HPDE6-E6E7 (cell line): ENCODE measurements at regions not wholly inside any gene's neighbourhood (a gene's known extent, or its start where the extent isn't known, plus 50 kb on each side); places are given as distances from the start of the nearest gene placed in this dataset.

Experiments used
- DNase-seq: peaks from one replicate; pipeline ENCODE4 v3.0.0; 2011; ENCODE audit warnings: missing footprints; ENCODE audit errors: extremely low spot score

DNA sequence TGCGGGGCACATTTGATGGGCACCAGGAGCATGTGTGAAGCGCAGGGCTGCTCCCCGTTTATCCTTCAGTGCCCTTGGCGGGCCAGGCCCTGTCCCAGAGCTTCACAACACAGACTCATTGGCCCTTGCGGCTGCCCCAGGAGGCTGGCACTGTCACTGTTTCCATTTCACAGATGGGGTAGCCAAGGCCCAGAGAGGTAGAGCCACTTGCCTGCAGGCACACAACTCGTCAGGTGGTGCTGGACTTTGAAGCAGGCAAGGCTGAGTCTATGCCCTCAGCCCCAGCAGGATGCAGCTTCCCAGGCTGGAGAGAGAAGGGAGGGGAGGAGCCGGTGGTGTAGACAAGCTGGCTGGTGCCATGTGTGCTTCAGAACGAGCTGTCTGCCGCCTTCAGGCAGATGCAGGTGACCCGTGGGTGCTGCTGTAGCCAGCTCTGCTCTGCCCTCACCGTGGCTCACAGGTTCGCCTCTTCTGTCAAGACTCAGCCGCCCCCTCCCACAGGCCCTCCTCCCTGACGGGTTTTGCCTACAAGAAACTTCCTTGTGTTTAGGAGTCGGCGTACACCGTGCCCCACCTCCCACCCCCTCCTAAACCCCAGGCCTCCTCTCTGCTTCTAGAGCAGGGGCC lies 232.3 kb upstream of the CIBAR2 start:
- no peak for DNase-seq

DNA sequence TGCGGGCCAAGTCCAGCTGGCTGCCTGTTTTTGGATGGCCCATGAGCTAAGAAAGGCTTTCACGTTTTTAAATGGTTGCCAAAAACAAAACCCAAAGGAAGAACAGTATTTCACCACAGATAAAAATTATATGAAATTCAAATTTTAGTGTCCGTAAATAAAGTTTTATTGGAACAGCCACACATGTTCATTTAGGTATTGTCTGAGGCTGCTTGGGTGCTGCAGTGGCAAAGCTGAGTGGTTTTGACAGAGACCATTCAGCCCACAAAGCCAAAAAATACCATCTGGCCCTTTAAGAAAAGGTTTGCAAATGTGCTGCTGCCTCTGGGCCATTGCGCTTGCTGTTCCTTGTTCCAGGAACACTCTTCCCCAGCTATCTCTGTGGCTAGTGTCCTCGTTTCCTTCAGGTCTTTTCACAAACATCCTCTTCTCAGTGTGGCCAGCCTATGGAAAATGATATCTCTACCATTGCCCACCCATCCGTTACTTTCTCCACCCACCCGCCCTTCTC lies 232.9 kb upstream of the CIBAR2 start:
- DNase-seq = no peak

DNA sequence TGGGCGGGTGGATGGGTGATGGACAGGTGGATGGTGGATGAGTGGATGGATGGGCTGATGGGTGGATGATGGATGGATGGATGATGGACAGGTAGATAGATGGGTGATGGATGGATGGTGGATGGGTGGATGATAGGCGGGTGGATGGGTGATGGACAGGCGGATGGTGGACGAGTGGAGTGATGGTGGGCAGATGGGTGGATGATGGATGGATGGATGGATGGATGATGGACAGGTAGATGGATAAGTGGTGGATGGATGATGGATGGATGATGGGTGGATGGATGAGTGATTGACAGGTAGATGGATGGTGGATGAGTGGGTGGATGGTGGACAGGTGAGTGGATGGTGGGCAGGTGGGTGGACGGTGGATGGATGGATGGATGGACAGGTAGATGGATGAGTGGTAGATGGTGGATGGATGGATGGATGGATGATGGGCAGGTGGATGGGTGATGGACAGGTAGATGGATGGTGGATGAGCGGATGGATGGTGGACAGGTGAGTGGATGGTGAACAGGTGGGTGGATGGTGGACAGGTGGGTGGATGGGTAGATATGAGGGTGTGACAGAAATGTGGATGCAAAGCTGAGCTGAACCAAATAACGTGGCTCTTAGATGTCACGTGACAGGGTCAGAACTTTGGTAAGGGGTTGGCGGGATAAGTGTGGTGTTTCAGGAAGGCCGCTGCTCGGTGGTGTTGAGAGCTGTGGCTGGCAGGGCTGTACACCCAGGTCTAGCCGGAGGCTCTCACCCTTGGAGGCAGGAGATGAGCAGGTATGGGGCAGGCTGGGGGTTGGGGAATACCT lies 234.3 kb upstream of the CIBAR2 start:
- no peak for DNase-seq

DNA sequence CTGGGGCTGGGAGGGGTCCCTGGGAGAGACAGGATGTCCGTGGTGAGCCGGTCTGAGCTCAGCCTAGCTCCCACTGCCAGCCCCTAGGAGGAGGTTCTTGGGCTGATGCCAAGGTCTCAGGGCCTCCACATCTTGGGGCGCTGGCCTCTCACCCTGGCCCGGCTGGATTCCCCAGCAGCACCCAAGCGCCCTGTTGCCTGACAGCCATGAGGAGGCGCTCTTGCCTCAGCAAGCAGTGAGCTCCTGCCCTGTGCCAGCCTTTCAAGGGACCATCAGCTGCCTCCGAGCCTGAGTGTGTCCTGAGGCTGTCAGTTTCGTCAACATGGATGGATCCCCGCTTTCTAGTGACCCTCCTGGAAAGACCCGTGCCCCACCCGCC lies 234.9 kb upstream of the CIBAR2 start:
- no peak for DNase-seq

DNA sequence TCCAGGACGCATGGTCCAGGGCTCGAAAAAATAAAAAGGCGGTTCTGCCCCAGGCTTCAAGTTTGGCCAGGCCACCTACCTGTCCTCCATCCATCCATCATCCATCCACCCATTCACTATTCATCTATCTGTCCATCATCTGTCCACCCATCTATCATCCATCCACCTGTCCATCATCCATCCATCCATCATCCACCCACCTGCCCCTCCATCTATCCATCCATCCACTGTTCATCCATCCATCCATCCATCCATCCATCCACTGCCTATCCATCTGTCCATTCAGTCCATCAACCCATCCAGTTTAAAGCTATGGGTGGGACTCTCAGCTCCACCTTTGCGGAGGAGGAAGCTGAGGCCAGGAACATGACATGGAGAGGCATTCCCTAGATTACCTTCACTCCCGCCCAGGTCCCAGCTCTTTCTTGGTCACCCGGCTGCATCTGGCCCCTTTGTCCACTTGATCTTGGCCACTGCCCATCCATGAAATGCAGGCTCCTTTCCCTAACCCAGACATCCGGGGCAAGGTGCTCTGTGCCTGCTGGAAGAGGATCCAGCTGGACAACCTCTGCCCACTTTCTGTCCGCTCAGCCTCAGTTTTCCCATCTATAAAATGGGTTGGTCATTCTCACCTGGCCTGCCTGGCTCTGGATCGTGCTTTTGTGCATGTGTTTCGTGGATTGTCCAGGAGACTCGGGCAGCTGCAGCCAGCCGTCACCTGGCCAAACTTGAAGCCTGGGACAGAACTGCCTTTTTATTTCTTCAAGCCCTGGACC lies 236.0 kb upstream of the CIBAR2 start:
- DNase-seq = no peak

DNA sequence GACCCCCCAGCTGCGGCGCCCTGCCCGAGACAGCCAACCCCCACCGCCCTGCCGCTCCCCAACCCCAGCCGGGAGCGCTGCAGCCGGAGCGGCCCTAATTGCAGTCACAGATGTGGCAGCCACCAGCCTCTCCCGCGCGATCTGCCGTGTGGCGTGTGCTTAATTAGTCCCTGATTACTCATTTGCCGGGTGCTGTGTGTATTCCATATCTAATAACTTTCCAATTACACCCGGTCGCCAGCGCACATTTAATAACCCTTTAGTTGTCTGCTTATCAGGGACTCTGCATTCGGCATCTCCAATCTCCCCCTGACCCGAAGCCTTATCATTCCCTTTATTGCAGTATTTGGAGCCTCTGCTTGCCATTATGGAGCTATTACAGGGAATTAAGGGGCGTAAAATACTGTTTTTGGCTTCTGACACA lies 236.7 kb upstream of the CIBAR2 start:
- DNase-seq = no peak

DNA sequence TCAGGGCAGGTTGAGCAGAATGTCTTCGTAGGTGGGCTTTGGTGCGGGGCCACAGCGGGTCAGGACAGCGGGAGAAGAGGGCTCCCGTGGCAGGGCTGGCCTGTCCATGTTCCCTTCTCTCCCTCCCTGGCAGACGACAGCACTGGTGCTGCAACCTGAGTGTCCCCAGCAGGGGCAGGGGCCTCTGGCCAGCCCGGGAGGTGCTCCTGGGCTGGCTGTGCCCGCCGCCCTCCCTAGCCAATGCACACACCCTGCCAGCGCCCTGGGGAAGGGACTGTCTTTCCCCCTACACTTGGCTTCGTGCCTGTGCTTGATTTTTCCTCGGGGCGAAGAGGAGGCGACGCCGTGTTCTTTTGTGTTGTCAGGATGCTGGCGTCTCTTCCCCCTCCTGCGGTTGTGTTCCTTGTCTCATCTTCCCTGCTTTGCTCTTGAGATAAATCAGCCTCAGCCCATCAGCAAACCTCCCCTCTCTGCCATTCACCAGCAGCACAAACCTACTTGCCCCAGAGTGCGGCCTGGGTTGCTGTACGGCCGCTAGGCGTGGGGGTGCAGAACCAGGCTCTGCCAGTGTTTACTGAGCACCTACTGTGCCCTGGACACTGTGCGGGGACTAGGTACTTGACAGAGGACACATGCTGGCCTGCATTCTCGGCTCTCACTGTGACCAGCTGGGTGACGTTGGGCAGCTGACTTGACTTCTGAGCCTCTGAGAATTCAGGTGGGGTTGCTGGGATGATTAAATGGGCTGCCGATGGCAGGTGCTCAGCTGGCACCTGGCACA lies 237.3 kb upstream of the CIBAR2 start:
- no peak for DNase-seq

DNA sequence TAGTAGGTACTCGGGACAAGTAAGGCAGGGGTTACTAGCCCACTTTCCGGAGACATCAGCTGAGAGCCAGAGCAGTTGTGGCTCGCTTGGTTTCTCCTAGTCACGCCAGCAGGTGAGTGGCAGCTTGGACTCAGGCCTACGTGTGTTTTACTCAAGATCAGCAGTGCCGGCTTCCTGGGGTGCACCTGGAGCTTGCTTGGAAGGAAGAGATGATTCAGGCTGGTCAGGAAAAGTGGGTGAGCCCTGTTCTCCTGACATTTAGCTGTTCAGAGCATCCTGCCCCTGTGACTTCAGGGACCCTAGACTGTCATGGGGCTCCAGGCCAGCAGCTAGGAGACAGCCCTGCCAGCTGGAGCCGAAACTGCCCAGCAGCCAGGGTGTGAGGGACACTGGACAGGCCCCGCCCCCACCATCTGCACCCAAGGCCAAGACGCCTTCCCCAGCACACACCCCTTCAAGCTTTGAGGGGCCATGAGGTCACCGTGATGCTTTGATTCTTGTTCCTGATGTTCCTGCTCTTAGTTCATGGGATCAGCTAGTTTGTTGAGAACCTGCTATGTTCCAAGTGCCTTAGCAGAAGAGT lies 238.0 kb upstream of the CIBAR2 start:
- DNase-seq = no peak

DNA sequence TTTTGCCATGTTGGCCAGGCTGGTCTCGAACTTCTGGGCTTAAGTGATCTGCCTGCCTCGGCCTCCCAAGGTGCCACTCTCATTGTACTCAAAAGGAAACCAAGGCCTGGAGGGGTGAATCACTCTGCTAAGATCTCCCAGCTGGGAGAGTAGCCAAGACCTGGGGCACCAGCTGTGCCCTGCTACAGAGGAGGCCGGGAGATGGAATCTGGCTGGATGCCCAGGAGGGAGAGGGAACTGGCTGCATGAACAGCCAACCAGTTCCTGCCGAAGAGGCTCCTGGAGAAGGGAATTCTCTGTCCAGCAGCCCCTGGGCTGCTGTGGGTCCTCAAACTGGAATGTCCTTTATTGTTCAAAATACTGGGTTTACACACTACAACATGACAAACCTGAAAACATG lies 238.7 kb upstream of the CIBAR2 start:
- peak; percentile 98 for DNase-seq

DNA sequence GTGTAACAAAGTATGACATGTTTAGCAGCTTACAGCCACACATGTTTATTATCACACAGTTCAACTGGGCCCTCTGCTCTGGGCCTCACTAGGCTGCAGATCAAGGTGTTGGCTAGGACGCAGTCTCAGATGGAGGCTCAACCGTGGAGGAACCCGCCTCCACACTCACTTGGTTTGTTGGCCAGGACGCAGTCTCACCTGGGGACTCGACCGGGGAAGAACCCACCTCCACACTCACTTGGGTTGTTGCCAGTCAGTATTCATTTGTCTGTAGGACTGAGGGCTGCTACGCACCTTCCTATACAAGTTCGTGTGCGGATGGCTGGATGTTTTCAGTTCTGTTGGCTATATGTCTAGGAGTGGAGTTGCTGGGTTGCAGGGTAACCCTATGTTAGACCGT lies 240.7 kb upstream of the CIBAR2 start:
- DNase-seq = no peak

DNA sequence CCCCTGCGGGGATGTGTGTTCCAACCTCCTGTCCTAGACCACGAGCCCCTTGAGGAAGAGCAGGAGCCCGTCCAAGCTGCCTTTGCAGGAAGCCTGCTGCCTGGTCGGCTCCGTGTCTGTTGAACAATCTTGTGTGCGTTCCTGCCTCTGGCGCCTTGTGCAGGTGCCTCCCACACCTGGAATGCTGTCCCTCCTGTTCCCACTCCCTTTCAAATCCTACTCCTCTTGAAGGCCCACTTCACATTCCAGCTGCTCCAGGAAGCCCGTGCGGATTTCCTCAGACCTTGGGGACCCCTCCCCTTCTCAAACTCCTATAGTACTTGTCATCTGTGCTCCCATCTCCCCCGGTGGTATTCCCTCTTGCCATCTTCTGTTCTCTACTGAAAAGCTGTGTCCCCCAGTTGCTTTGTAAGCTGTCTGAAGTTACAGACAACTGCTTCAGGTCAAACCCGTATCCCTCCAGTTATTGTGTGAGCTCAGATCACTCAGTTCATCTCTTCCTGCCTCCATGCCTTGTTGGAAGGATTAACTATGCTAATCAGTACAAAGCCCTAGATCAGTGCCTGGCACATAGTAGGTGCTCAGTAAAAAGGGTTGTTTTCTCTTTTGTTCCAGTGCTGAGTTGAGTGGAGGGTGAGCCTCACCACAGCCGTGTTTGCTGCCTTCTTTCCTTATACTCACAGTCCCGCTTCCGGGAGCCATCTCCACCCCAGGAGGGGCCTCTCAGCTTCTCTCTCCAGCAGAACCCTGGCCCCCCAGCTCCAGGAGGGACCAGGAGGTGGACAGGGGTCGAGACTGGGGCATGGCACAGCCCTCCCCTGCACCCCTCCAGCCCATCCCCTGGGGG lies 241.8 kb upstream of the CIBAR2 start:
- DNase-seq = no peak

DNA sequence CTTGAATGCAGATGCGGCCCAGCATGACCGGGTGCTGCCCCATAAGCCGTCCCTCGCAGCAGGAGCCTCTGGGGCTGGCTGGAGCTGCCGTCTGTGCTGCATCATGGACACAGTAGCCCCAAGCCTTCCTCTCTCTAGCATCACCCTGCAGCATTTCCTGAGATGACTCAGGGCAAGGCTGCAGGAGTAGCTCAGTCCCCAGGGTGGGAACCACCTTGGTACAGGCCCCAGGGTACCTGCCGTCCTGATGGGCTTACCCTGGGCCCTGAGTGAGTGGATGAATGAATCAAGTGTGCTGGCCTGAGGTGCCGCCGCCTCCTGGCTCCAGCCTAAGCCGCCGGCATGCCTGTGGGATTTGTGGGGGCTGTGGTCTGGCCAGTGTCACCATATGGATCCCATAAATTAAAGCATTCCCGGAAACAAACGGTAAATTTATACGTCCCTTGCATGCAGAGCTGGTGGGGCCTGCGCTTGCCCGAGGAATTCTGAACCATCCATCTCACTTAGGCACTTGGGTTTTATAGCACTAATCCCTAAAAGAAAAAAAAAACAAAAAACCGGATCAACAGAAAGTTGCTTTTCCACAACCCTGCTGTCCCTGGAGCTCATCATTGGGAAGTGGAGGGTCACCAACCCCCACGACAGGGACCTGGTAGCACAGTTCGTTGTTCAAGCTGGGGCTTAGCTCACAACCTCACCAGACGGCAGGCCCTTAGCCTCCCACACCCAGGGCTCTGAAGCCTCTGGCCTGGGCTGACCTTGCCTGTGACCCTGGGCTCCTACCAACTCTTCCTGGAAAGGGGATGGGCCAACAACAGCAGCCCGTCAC lies 242.6 kb upstream of the CIBAR2 start:
- DNase-seq = peak; percentile 67

DNA sequence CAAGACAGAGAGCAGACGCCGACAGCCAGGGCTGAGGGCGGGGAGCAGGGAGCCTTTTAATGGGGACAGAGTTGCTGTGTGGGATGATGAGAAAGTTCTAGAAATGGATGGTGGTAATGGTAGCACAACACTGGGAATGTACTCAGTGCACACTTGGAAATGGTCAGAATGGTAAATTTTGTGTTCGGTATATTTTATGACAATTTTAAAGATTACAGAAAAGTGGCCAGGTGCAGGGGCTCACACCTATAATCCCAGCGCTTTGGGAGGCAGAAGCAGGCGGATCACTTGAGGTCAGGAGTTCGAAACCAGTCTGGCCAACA lies 243.2 kb upstream of the CIBAR2 start:
- DNase-seq = no peak

DNA sequence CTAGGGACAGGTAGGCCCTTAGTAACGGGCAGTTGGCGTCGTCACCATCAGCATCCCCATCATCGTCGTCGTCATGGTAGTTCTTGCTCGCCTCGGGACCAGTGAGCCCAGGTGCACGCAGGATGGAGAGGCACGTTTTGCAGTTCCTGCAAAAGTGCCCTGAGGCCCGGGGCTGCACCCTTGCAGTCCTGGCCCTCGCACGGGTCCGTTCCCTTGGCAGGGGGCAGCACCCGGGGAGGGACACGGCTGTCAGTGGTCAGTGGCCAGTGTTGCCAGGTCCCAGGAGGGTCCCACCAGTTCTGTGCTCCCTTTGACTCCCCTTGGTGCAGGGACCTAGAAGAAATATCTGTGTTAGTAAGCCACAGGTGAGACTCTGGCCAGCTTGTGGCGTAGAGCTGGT lies 243.9 kb upstream of the CIBAR2 start:
- no peak for DNase-seq

DNA sequence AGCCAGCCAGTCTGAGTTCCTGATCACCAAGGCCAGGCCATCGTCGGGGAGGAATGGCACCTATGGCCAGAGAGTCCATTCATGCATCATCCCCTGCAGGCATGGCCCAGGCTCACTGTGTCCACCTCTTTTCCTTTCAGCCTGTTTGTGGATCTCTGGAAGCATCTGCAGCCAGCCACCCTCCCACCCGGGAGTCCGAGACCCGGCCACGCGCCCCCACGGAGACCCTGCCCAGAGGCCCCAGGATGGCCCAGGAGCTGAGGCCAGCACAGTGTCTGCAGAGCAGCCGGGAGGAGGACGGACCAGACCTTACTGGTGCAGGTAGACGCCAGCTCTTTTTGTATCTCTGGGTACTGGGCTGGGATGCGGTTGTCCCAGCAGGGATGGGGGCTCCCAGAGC lies 245.1 kb upstream of the CIBAR2 start:
- no peak for DNase-seq

DNA sequence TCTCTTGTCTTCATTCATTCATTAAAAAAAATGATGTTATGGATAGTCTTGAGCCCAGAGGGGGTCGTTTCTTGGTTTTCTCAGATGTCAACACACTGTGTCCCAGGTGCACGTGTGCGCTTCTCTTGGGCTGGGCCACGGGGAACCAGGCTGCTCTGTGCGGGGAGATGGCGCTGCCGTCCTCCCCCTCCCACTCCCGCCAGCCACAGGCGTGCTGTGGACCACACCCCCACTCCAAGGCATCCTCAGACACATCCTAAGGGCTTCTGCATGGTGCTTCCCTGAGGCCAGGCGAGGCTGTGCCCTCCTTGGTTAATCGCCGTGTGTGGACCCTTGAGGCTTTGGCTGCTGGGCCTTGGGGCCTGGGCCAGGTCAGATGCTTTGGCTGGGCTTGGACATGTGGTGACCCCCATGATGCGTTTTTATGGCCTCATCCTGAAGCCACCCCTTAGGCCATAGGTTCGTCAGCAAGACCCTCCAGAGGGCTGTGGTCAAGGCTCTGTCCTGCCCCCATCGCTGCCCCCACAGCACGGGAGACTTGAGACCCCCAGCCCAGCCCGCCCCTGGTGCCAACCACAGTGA lies 245.7 kb upstream of the CIBAR2 start:
- DNase-seq = no peak

DNA sequence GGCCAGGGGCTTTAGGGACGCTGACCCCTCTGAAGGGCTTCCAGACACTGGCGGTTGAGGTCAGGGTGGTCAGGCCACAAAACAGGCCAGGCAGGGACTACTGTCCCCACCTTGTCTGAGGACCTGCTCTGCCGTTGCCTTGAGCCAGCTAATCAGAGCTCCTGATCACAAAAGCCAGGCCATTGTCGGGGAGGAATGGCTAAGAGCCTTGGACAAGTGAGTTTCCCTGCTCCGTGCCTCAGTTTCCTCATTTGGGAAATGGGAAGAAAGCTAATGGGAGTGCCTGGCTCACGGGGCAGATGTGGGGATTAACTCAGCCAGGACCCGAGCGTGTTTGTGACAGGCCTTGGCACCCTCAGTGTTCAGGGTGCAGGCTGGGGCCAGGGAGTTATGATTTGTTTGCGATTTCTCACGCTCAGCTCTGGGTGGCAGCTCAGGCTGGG lies 246.5 kb upstream of the CIBAR2 start:
- no peak for DNase-seq

DNA sequence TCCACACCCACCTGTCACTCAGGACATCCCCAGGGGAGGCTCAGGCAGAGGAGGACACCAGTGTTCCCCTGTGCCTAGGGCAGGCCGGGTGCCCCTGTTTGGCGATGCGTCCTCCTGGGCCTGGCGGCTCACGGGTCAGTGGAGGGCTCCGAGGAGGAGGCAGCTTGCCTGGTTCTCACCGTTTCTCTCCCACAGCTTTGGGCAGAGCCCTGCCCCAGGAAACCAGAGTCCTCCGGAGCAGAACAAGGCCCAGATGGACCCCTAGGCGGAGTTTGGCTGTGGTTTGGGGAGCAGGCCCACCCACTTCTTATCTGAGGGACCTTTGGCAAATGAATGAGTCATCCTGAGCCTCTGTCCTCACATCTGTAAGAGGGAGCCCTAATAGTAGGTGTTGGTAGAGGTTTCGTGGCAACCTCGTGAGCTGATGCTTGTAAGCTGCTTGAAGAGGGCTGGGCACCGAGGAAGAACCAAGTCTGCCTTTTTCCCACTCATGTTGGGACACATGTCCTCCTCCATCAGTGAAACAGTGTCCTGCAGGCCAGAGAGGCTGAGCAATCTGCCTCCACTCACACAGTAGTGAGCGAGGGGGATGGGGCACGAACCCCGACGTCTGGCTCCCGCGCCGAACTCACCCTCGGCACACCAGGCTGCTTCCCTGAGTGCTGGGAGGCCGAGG lies 247.0 kb upstream of the CIBAR2 start:
- no peak for DNase-seq
